Endodermal cell (in vitro differentiated cells): ENCODE measurements at regions not wholly inside any gene's neighbourhood (a gene's known extent, or its start where the extent isn't known, plus 50 kb on each side); places are given as distances from the start of the nearest gene placed in this dataset.
"Not testable (repeated sequence)": the region's sequence is repeated elsewhere in the genome, so short reads cannot be mapped to it uniquely, and the experiment has no call there.

Experiments used
- DNase-seq: peaks from one replicate; pipeline ENCODE4 v3.0.0-alpha.2; 2017
- H3K27ac ChIP-seq: 2 replicates; pipeline ENCODE4 v1.5.1; 2013; ENCODE audit warnings: mild to moderate bottlenecking, low read depth, low read length, moderate library complexity
- H3K27me3 ChIP-seq: 2 replicates; pipeline ENCODE4 v1.6.1; 2013; ENCODE audit warnings: mild to moderate bottlenecking, low read length, moderate library complexity; ENCODE audit not compliant: insufficient read depth, control insufficient read depth, poor library complexity, severe bottlenecking
- H3K36me3 ChIP-seq: 2 replicates; pipeline ENCODE4 v1.7.0; 2013; ENCODE audit warnings: mild to moderate bottlenecking, low read length, moderate library complexity; ENCODE audit not compliant: control insufficient read depth, insufficient read depth
- H3K4me1 ChIP-seq: one replicate; pipeline ENCODE4 v1.7.0; 2013; ENCODE audit warnings: low read length; ENCODE audit not compliant: control insufficient read depth, insufficient read depth
- H3K4me3 ChIP-seq: 2 replicates; pipeline ENCODE4 v1.5.1; 2013; ENCODE audit warnings: mild to moderate bottlenecking, low read length, moderate library complexity
- H3K9ac ChIP-seq: 2 replicates; pipeline ENCODE4 v1.6.1; 2013; ENCODE audit warnings: mild to moderate bottlenecking, low read length, moderate library complexity; ENCODE audit not compliant: poor library complexity, severe bottlenecking; ENCODE audit errors: extremely low read depth
- H3K9me3 ChIP-seq: 2 replicates; pipeline ENCODE4 v1.6.1; 2013; ENCODE audit warnings: mild to moderate bottlenecking, low read length, moderate library complexity; ENCODE audit not compliant: control insufficient read depth
- H3K27ac Mint-ChIP-seq: 2 replicates; pipeline ENCODE4 v1.8.0; 2020; ENCODE audit warnings: mixed read lengths
- H3K27me3 Mint-ChIP-seq: 2 replicates; pipeline ENCODE4 v1.8.0; 2021; ENCODE audit warnings: mild to moderate bottlenecking, mixed read lengths; ENCODE audit not compliant: insufficient read depth
- H3K36me3 Mint-ChIP-seq: 2 replicates; pipeline ENCODE4 v1.8.0; 2020; ENCODE audit warnings: low read depth, mixed read lengths
- H3K4me1 Mint-ChIP-seq: 2 replicates; pipeline ENCODE4 v1.8.0; 2020; ENCODE audit warnings: mixed read lengths
- H3K4me3 Mint-ChIP-seq: 2 replicates; pipeline ENCODE4 v1.8.0; 2020; ENCODE audit warnings: mild to moderate bottlenecking, moderate library complexity, mixed read lengths
- H3K9me3 Mint-ChIP-seq: 2 replicates; pipeline ENCODE4 v1.8.0; 2020; ENCODE audit warnings: mild to moderate bottlenecking, mixed read lengths
- CTCF ChIP-seq: fragments of 200-600 bp; sonication (generic); conservative IDR thresholded peaks from 2 replicates; pipeline ENCODE4 v1.5.0; 2021; ENCODE audit warnings: antibody characterized with exemption, mild to moderate bottlenecking
- WGBS, 2 experiments: methylation state at CpG; one replicate each; pipeline versions ENCODE4 v1.1.5 to v1.1.7; 2013; ENCODE audit warnings: missing lambda C conversion rate in 2 of 2, mixed read lengths in 1 of 2; ENCODE audit not compliant: insufficient coverage in 1 of 2, insufficient read length in 1 of 2; 5-methylcytosine and 5-hydroxymethylcytosine counted together

- Histone ChIP-seq H3K4me3 (no peak overlapping the region), H3K9ac (no peak overlapping the region), H3K27me3 (peaks cover 20% of the 10 kb centered on the region), H3K36me3 (no peaks in the 10 kb centered on the region), H3K27ac (no peak overlapping the region), H3K9me3 (no peaks in the 10 kb centered on the region), H3K4me1 (no peaks in the 10 kb centered on the region)
- peaks cover 11% of the 10 kb centered on the region for H3K27me3 Mint-ChIP-seq
- H3K36me3 Mint-ChIP-seq, result no peaks in the 10 kb centered on the region
- no peak for DNase-seq
- H3K4me1 Mint-ChIP-seq, result no peaks in the 10 kb centered on the region
- WGBS, 2 experiments, result no CpG with 5 or more reads among the region's 1 CpG
- TF ChIP-seq CTCF, result no peak
- H3K9me3 Mint-ChIP-seq, result peaks cover under 1% of the 10 kb centered on the region
- H3K4me3 Mint-ChIP-seq, result no peak overlapping the region
- no peak overlapping the region for H3K27ac Mint-ChIP-seq
Observed at GRCh38 chr14:29982171-29982570, 54.5 kb upstream of the PRKD1 start.

- Histone ChIP-seq H3K4me1 (no peaks in the 10 kb centered on the region), H3K27ac (no peak overlapping the region), H3K9me3 (no peaks in the 10 kb centered on the region), H3K36me3 (no peaks in the 10 kb centered on the region), H3K4me3 (no peak overlapping the region), H3K27me3 (peaks cover 20% of the 10 kb centered on the region), H3K9ac (no peak overlapping the region)
- Mint-ChIP-seq H3K36me3 (no peaks in the 10 kb centered on the region), H3K9me3 (no peaks in the 10 kb centered on the region), H3K4me1 (no peaks in the 10 kb centered on the region), H3K27ac (no peak overlapping the region), H3K27me3 (peaks cover 13% of the 10 kb centered on the region), H3K4me3 (no peak overlapping the region)
- TF ChIP-seq CTCF, result no peak
- no peak for DNase-seq
- 77 to 93% methylated on average over 1 of the region's 1 CpG for WGBS, 2 experiments
Observed at GRCh38 chr14:29982993-29983392, 55.3 kb upstream of the PRKD1 start.

GRCh38 chr14:29990344-29990857 lies 62.8 kb upstream of the PRKD1 start:
- not testable (repeated sequence) for H3K27me3 ChIP-seq, H3K4me1 ChIP-seq, H3K27ac ChIP-seq, H3K9me3 Mint-ChIP-seq, H3K4me1 Mint-ChIP-seq, H3K4me3 ChIP-seq, H3K9me3 ChIP-seq, H3K9ac ChIP-seq, H3K36me3 Mint-ChIP-seq, DNase-seq, H3K4me3 Mint-ChIP-seq, H3K27ac Mint-ChIP-seq, H3K36me3 ChIP-seq, H3K27me3 Mint-ChIP-seq
- 95 to 100% methylated on average over 6 to 17 of the region's 30 CpGs for WGBS, 2 experiments

GRCh38 chr14:29990993-29991392 lies 63.3 kb upstream of the PRKD1 start:
- Histone ChIP-seq H3K27ac (no peak overlapping the region), H3K9me3 (no peaks in the 10 kb centered on the region), H3K4me1 (no peaks in the 10 kb centered on the region), H3K9ac (no peak overlapping the region), H3K36me3 (no peaks in the 10 kb centered on the region), H3K4me3 (no peak overlapping the region), H3K27me3 (peaks cover 6% of the 10 kb centered on the region)
- Mint-ChIP-seq H3K4me1 (no peaks in the 10 kb centered on the region), H3K36me3 (no peaks in the 10 kb centered on the region), H3K4me3 (no peak overlapping the region), H3K27me3 (peaks cover 2% of the 10 kb centered on the region), H3K9me3 (no peaks in the 10 kb centered on the region), H3K27ac (no peak overlapping the region)
- WGBS, 2 experiments, result 95% methylated on average over 2 of the region's 2 CpGs; no CpG with 5 or more reads in 1 of the 2 experiments
- TF ChIP-seq CTCF, result no peak
- no peak for DNase-seq
